GDM1 (cell line): ENCODE measurements at regions not wholly inside any gene's neighbourhood (a gene's known extent, or its start where the extent isn't known, plus 50 kb on each side); places are given as distances from the start of the nearest gene placed in this dataset.
"Not testable (repeated sequence)": the region's sequence is repeated elsewhere in the genome, so short reads cannot be mapped to it uniquely, and the experiment has no call there.

ENCODE experiments used
- DNase-seq: peaks from one replicate; lab custom pipeline; 2025; lab: John Stamatoyannopoulos, UW

GRCh38 chr9:117938896-117939295, 234.7 kb downstream of the TLR4 start:
- no peak for DNase-seq

GRCh38 chr9:117944750-117945149, 240.5 kb downstream of the TLR4 start:
- not testable (repeated sequence) for DNase-seq

- DNase-seq, result no peak
Observed at GRCh38 chr9:117945286-117945685, 241.1 kb downstream of the TLR4 start.

- DNase-seq, result no peak
Observed at GRCh38 chr9:117951127-117951526, 246.9 kb downstream of the TLR4 start.

- DNase-seq, result no peak
Observed at GRCh38 chr9:117952581-117952980, 248.4 kb downstream of the TLR4 start.

GRCh38 chr9:117957267-117957666, 253.1 kb downstream of the TLR4 start:
- no peak for DNase-seq

DNA sequence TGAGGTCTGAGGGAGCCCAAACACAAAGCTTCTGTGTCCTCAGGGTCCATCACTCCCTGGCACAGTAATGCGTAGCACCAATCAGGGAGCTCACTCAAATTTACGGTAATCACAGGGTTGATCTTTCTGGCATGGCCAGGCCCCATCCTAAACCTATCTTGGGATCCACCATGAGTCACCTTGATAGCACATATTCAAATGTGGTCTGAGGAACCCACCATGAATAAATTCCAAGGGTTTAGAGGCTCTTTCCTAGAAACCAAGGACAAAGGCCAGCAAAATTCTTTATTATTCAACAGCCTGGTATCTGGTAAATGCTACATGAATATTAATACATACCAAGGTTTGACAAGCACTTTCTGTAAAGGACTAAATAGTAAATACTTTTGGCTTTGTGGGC, 254.5 kb downstream of the TLR4 start:
- DNase-seq, result no peak

GRCh38 chr9:117963493-117964090, 259.4 kb downstream of the TLR4 start:
- no peak for DNase-seq

DNA sequence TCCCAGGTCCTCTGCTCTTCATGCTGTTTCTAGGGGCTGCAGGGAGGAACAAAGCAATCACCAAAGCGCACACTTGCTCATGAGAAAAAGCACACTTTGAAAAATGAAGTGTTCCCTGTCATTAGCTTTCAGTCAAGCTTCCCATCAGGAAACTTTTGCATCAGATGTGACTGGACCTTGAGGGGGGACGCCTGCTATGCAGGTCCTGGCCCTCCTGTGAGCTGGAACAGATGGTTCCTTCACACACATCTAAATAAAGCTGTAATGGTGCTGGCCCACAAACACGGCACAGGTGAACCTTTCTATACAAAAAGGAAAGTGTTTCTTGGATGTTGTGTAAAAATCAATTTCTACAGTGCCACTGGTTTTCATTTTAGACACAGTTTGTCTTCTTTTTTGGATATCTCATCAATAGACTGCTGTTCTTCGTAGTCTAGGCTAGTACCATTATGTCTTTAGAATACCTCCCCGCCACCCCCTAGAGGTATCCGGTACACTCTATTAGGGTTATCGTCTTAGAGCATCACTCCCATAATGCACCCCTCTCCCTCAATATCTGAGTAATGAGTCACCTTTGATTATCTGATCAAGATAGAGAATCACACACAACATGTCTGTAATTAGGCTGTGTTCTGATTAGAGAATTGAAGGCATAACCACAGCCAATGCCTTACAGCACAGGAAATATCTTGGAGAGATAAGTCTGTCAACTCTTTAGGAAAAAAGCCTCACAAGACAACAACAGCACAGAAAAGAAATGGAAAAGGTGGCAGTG, 266.3 kb downstream of the TLR4 start:
- DNase-seq, result no peak

DNA sequence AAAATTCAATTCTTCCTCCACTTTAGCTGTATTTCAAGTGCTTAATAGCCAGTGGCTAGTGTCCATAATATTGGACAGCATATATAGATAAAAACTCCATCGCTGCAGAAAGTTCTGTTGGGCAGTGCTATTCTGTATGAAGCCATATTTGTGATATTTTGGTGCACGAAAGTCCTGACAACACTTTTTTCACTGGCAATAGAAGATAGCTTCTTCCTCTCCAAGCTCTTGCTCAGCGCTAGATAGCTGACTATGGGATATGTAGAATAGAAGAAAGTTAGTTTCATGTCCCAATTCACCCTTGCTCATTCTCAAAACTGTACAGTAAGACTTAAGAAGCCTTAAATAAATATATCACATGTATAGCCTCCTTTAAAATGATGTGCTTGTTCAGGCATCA, 269.9 kb downstream of the TLR4 start:
- no peak for DNase-seq

DNA sequence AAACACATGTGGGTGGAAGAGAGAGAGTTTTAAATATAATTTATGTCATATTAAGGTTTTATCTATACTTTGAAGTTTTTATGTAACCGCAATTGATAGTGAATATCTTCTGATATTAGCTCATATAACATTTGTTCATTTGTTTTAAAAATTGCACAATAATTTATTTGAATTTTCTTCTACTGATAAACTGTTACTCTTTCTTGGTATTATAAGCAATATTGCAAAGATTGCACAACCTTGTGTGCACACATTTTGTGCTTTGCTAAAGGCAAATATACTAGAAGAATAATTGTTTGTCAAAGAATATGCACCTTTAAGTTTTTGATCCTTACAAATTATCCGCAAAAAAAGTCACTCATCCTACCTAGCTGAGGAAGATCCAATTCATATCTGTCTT, 275.7 kb downstream of the TLR4 start:
- DNase-seq, result no peak

GRCh38 chr9:117987945-117988344, 283.7 kb downstream of the TLR4 start:
- DNase-seq, result no peak

DNA sequence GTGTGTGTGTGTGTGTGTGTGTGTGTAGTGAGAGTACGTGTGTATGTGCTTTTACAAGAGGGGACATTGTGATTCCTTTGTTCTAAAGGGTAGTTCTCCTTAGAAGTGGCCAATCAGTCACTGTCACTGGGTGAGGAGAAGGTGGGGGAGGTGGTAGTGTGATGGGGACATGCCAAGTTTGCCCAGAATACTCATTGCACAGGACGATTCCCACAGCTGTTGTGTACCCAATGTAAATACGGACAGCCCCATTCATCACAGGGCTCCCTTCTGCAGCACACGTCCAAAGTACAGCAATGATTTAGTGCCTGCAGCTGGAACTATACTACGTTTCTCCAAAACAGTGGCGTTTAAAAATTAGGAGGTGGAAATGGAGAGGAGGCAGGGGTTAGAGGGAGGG, 287.8 kb downstream of the TLR4 start:
- DNase-seq, result no peak

GRCh38 chr9:118000581-118000980, 296.4 kb downstream of the TLR4 start:
- DNase-seq, result no peak

DNA sequence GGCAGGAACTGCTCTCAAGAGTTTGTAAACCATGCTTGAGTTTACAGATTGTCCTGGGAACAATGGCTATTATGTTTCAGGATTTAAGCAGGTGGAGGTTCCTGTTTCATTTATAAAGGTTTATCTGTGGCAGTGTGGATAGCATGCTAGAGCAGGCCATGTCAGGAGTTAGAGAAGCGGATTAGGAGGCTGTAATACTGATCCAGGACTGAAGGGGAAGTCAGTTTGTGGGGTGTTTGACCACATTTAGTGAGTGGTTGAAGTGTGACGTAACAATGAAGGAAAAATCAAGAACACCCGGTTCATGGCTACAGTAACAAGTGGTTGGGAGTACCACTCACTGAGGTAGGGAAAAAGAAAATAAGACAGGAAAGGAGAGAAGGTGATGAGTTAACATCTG, 299.0 kb downstream of the TLR4 start:
- DNase-seq, result no peak

- no peak for DNase-seq
Observed at GRCh38 chr9:118008246-118008645, 304.0 kb downstream of the TLR4 start.

GRCh38 chr9:118009614-118010013, 305.4 kb downstream of the TLR4 start:
- DNase-seq, result no peak

GRCh38 chr9:118017607-118018122, 313.5 kb downstream of the TLR4 start:
- no peak for DNase-seq

- DNase-seq, result no peak
Observed at GRCh38 chr9:118023644-118024043, 319.4 kb downstream of the TLR4 start.

DNA sequence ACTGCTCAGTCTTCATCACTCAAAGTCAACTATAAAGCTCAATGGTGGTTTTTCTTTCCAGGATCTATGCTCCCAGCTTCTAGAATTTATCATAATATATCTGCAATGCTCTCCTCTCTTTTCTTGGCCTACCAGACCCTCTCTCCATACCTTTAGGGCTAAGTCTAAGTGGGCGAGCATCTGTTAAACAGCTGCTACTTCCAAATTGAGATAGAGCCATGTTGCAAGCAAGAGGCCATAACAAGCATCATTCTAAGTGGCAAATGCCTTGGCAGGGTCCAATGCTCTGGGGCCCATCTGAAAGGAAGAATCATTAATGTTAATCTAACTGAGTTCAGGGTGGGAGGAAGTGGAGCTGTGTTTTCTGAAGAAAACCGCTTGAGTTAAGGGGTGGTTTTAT, 324.0 kb downstream of the TLR4 start:
- no peak for DNase-seq

DNA sequence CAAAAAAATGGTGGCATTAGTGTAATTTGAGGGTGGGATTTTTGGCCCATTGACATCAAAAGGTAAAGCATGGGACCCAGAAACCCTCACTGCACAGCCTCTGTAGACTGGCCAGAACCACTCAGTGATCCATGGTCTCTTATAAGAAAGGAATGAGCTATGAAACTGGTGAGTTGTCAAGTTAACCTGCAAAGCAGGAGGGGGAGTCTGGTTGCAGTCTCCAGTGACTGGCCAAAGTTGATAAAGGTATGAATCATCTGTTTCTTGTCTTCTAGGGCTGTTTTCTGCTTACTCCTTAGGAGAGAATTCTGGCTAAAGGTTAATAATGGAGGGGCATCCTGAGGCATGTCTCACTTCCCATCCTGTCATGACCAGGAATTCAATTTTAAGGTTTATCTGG, 325.2 kb downstream of the TLR4 start:
- DNase-seq, result no peak

- DNase-seq, result no peak
Observed at GRCh38 chr9:118034701-118035100, 330.5 kb downstream of the TLR4 start.

DNA sequence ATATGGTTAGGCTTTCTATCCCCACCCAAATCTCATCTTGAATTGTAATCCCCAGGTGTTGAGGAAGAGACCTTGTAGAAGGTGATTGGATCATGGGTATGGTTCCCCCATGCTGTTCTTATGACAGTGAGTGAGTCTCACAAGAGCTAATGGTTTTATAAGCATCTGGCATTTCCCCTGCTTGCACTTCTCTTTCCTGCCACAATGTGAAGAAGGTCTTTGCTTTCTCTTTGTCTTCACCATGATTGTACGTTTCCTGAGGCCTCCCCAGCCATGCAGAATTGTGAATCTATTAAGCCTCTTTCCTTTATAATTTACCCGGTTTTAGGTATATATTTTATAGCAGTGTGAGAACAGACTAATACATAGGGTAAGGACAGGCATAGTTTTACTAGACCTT, 334.5 kb downstream of the TLR4 start:
- DNase-seq, result no peak

- DNase-seq, result no peak
Observed at GRCh38 chr9:118058227-118058626, 354.0 kb downstream of the TLR4 start.
